SK-N-SH (cell line): ENCODE measurements at regions not wholly inside any gene's neighbourhood (a gene's known extent, or its start where the extent isn't known, plus 50 kb on each side); places are given as distances from the start of the nearest gene placed in this dataset.

ENCODE experiments used
- CTCF ChIA-PET: fragments of 300-600, 350-600 bp; formaldehyde crosslinking; extraction: SDS; loops from one replicate; lab custom pipeline; 2021; lab: Yijun Ruan, JAX
- POLR2A ChIA-PET: fragments of 350-600 bp; sonication (Branson Sonifier 250); formaldehyde crosslinking; extraction: SDS; loops from one replicate; lab custom pipeline; 2020; ENCODE audit warnings: antibody characterized with exemption, inconsistent platforms; lab: Yijun Ruan, JAX
- DNase-seq: peaks from one replicate; pipeline ENCODE4 v3.0.0; 2012
- H2AFZ ChIP-seq: fragments of 200-600 bp; sonication (generic); 2 replicates; pipeline ENCODE4 v1.8.1; 2016; ENCODE audit warnings: antibody characterized with exemption, mild to moderate bottlenecking, low read depth
- H3F3A ChIP-seq: fragments of 200-600 bp; sonication (generic); replicated peaks from 2 replicates; pipeline ENCODE3; 2016; ENCODE audit warnings: antibody characterized with exemption, mild to moderate bottlenecking; ENCODE audit not compliant: insufficient read depth
- H3K27ac ChIP-seq, 2 experiments: fragments of 200-500 bp in 1 of 2; fragments of 200-600 bp in 1 of 2; sonication (Bioruptor generic) in 1 of 2; sonication (generic), shearing (Covaris generic) in 1 of 2; 2 replicates each; pipeline versions ENCODE4 v1.5.1 to v1.6.1; 2014 to 2016; ENCODE audit warnings: low read depth in 2 of 2, inconsistent platforms in 1 of 2, low read length in 1 of 2, mild to moderate bottlenecking in 1 of 2, mixed read lengths in 1 of 2
- H3K27me3 ChIP-seq: fragments of 200-600 bp; sonication (generic), shearing (Covaris generic); 2 replicates; pipeline ENCODE4 v1.6.1; 2016; ENCODE audit warnings: mixed run types; ENCODE audit not compliant: insufficient read depth
- H3K36me3 ChIP-seq, 2 experiments: fragments of 200-500 bp in 1 of 2; fragments of 200-600 bp in 1 of 2; sonication (Bioruptor generic) in 1 of 2; sonication (generic) in 1 of 2; replicated peaks in 1 of 2; 2 replicates each; pipeline versions ENCODE3 to v1.5.1; 2014 to 2016; ENCODE audit warnings: low read length in 1 of 2, mild to moderate bottlenecking in 1 of 2; ENCODE audit not compliant: insufficient read depth in 2 of 2, control insufficient read depth in 1 of 2
- H3K4me1 ChIP-seq, 2 experiments: fragments of 200-500 bp in 1 of 2; fragments of 200-600 bp in 1 of 2; sonication (Bioruptor generic) in 1 of 2; sonication (generic), shearing (Covaris generic) in 1 of 2; 2 replicates each; pipeline versions ENCODE4 v1.5.1 to v1.6.1; 2014 to 2016; ENCODE audit warnings: low read depth in 1 of 2, low read length in 1 of 2, mixed run types in 1 of 2; ENCODE audit not compliant: insufficient read depth in 2 of 2, control insufficient read depth in 1 of 2
- H3K4me2 ChIP-seq: fragments of 200-600 bp; sonication (generic), shearing (Covaris generic); 2 replicates; pipeline ENCODE4 v1.6.1; 2017; ENCODE audit warnings: mixed run types
- H3K4me3 ChIP-seq, 2 experiments: fragments of 200-500 bp in 1 of 2; fragments of 200-600 bp in 1 of 2; sonication (Bioruptor generic) in 1 of 2; sonication (generic), shearing (Covaris generic) in 1 of 2; 2 replicates each; pipeline versions ENCODE4 v1.5.1 to v1.8.1; 2014 to 2016; ENCODE audit warnings: low read depth in 2 of 2, inconsistent platforms in 1 of 2, low read length in 1 of 2, mild to moderate bottlenecking in 1 of 2, mixed read lengths in 1 of 2, moderate library complexity in 1 of 2
- H3K79me2 ChIP-seq: fragments of 200-600 bp; sonication (generic); 2 replicates; pipeline ENCODE4 v1.8.1; 2017; ENCODE audit warnings: mild to moderate bottlenecking; ENCODE audit not compliant: insufficient read depth
- H3K9ac ChIP-seq: fragments of 200-600 bp; sonication (generic); 2 replicates; pipeline ENCODE4 v1.6.1; 2017; ENCODE audit warnings: mixed run types
- H3K9me2 ChIP-seq: fragments of 200-600 bp; sonication (generic); 2 replicates; pipeline ENCODE4 v1.6.1; 2017; ENCODE audit warnings: mixed run types
- H3K9me3 ChIP-seq: fragments of 200-600 bp; sonication (generic); 2 replicates; pipeline ENCODE4 v1.6.1; 2017; ENCODE audit warnings: mixed run types, mild to moderate bottlenecking, moderate library complexity
- H4K20me1 ChIP-seq: fragments of 200-600 bp; sonication (generic); 2 replicates; pipeline ENCODE4 v1.6.1; 2017; ENCODE audit warnings: mild to moderate bottlenecking, mixed run types; ENCODE audit not compliant: insufficient read depth
- CHD2 ChIP-seq: fragments of 150-350 bp; IDR thresholded peaks from 2 replicates; pipeline ENCODE4 v1.6.1; 2018; ENCODE audit warnings: low read length; ENCODE audit not compliant: partially characterized antibody
- EP300 ChIP-seq, 2 experiments: IDR thresholded peaks; 2 replicates each; pipeline versions ENCODE4 v1.4.0 to v1.6.1; 2012; ENCODE audit warnings: borderline replicate concordance in 1 of 2, low read depth in 1 of 2, low read length in 1 of 2
- EZH2phosphoT487 ChIP-seq: fragments of 200-600 bp; sonication (generic); IDR thresholded peaks from 2 replicates; pipeline ENCODE4 v1.6.1; 2017; ENCODE audit warnings: low read depth, mixed run types, mild to moderate bottlenecking, antibody characterized with exemption, moderate library complexity, borderline replicate concordance
- FOSL2 ChIP-seq: IDR thresholded peaks from 2 replicates; pipeline ENCODE4 v1.4.0; 2012; ENCODE audit warnings: low read depth, mild to moderate bottlenecking, moderate library complexity, borderline replicate concordance
- FOXM1 ChIP-seq: IDR thresholded peaks from 2 replicates; pipeline ENCODE4 v1.4.0; 2012; ENCODE audit warnings: low read depth, mild to moderate bottlenecking
- JUND ChIP-seq: IDR thresholded peaks from 2 replicates; pipeline ENCODE4 v1.4.0; 2012
- MAX ChIP-seq: IDR thresholded peaks from 2 replicates; pipeline ENCODE4 v1.4.0; 2012; ENCODE audit warnings: low read depth
- MEF2A ChIP-seq: IDR thresholded peaks from 2 replicates; pipeline ENCODE4 v1.4.0; 2012; ENCODE audit warnings: low read depth, borderline replicate concordance
- MXI1 ChIP-seq: IDR thresholded peaks from 2 replicates; pipeline ENCODE4 v1.6.1; 2012; ENCODE audit warnings: mild to moderate bottlenecking, low read depth, low read length, improper control_type of control experiment
- NFIC ChIP-seq: IDR thresholded peaks from 2 replicates; pipeline ENCODE4 v1.4.0; 2012; ENCODE audit warnings: borderline replicate concordance
- PBX3 ChIP-seq: IDR thresholded peaks from 2 replicates; pipeline ENCODE4; 2012
- RXRA ChIP-seq: IDR thresholded peaks from 2 replicates; pipeline ENCODE4 v1.4.0; 2012; ENCODE audit warnings: low read depth, mild to moderate bottlenecking, borderline replicate concordance
- SIN3A ChIP-seq: IDR thresholded peaks from 2 replicates; pipeline ENCODE4 v1.6.1; 2012; ENCODE audit warnings: low read depth, mild to moderate bottlenecking, low read length, moderate library complexity, borderline replicate concordance
- SMC3 ChIP-seq: IDR thresholded peaks from 2 replicates; pipeline ENCODE4 v1.6.1; 2012; ENCODE audit warnings: low read depth, low read length, improper control_type of control experiment
- TCF12 ChIP-seq: IDR thresholded peaks from 2 replicates; pipeline ENCODE4 v1.4.0; 2012
- TEAD4 ChIP-seq: IDR thresholded peaks from 2 replicates; pipeline ENCODE4 v1.4.0; 2012; ENCODE audit warnings: mild to moderate bottlenecking, borderline replicate concordance; ENCODE audit not compliant: insufficient read depth
- USF2 ChIP-seq: fragments of 150-350 bp; IDR thresholded peaks from 2 replicates; pipeline ENCODE4 v1.6.1; 2017; ENCODE audit warnings: antibody characterized with exemption, low read length, low read depth, borderline replicate concordance
- YY1 ChIP-seq: IDR thresholded peaks from 2 replicates; pipeline ENCODE4 v1.4.0; 2012; ENCODE audit warnings: low read depth, mild to moderate bottlenecking
- ZBTB33 ChIP-seq: IDR thresholded peaks from 2 replicates; pipeline ENCODE4 v1.4.0; 2012; ENCODE audit warnings: low read depth, borderline replicate concordance
- WGBS: methylation state at CpG from one replicate; pipeline ENCODE4 v1.1.6; 2017; ENCODE audit warnings: low lambda C conversion rate; 5-methylcytosine and 5-hydroxymethylcytosine counted together

- TF ChIP-seq USF2 (no peak), PBX3 (peak; percentile 58), YY1 (no peak), SIN3A (no peak), CHD2 (no peak), SMC3 (no peak), EZH2phosphoT487 (no peak)
These were observed 248.6 kb upstream of the NREP start (continued) for GRCh38 chr5:112005623-112005930.

- H3K36me3 ChIP-seq: no peaks in the 10 kb centered on the region
- peak in 1 of 2 experiments; percentile 60; a peak in 1 of 4 replicates for TF ChIP-seq EP300 (IDR thresholded peaks at IDR 0.05; ENCODE audit: borderline replicate concordance in 1 of 2, low read depth in 1 of 2, low read length in 1 of 2)
- TF ChIP-seq ZBTB33: no peak
- TF ChIP-seq MEF2A: peak; percentile 47; the same call in 1 of the 2 replicates
- TF ChIP-seq MXI1: no peak
- peak; percentile 16; the same call in 1 of the 2 replicates for TF ChIP-seq NFIC
- peak; percentile 26; the same call in 1 of the 2 replicates for TF ChIP-seq TEAD4
- TF ChIP-seq FOXM1: no peak
- peak; percentile 50 for TF ChIP-seq PBX3
- TF ChIP-seq JUND: peak; percentile 46; the same call in 1 of the 2 replicates
- peak; percentile 76 for TF ChIP-seq TCF12
- TF ChIP-seq RXRA: peak; percentile 33; the same call in 1 of the 2 replicates
- 0 out of 2 replicates have a peak, but pooled peaks have one; percentile 38 for TF ChIP-seq MAX
- TF ChIP-seq FOSL2: peak; percentile 58; the same call in 1 of the 2 replicates
- no peak for DNase-seq
- H3K4me3 ChIP-seq: no peak overlapping the region
- H3K4me2 ChIP-seq: peak overlapping the region; percentile 13
- WGBS: 72% methylated on average over 2 of the region's 2 CpGs
- POLR2A ChIA-PET: no interaction called here
- peaks cover 27% of the 10 kb centered on the region for H3F3A ChIP-seq
- peaks cover 2 to 32% of the 10 kb centered on the region in 2 experiments for H3K4me1 ChIP-seq
- peak overlapping the region; percentile 46; the same call in 1 of the 2 replicates for H3K9ac ChIP-seq
- no peak overlapping the region for H2AFZ ChIP-seq
- peak overlapping the region in 1 of 2 experiments; percentile 95; a peak in 2 of 4 replicates for H3K27ac ChIP-seq
- no peaks in the 10 kb centered on the region for H3K9me3 ChIP-seq
- H3K27me3 ChIP-seq: no peaks in the 10 kb centered on the region
- H3K9me2 ChIP-seq: no peaks in the 10 kb centered on the region
- H4K20me1 ChIP-seq: no peaks in the 10 kb centered on the region
- CTCF ChIA-PET: interaction anchor here (0.6 kb wide), 1 partner anchor 391 kb away, joined by 3 read pairs; no protein-coding TSS in a partner anchor
- no peaks in the 10 kb centered on the region for H3K79me2 ChIP-seq
These were observed 248.1 kb upstream of the NREP start for GRCh38 chr5:112004867-112005622.
